NCI-H526 treated with DMSO at 0.1 percent for 48 hours (cell line): ENCODE measurements at regions not wholly inside any gene's neighbourhood (a gene's known extent, or its start where the extent isn't known, plus 50 kb on each side); places are given as distances from the start of the nearest gene placed in this dataset.

Source experiments
- DNase-seq: peaks from one replicate; lab custom pipeline; 2025; lab: John Stamatoyannopoulos, UW

DNA sequence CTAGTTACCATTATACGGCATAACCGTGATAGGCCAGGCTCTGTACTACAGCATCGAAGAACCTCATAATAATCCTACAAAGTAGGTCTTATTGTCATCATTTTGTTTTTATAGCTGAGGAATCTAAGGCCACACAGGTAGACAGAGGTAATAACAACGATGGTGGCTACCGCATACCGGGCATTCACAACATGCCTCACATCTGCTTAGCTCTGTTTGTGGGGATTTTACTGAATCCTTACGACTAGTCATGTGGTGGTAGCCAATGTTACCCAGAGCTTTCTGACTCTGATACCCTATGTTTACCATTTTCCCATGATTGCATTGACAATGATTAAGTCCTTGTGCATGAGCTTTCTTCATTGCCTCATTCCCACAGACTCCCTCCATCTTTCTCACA, 269.4 kb downstream of the TCF7L2 start:
- no peak for DNase-seq

DNA sequence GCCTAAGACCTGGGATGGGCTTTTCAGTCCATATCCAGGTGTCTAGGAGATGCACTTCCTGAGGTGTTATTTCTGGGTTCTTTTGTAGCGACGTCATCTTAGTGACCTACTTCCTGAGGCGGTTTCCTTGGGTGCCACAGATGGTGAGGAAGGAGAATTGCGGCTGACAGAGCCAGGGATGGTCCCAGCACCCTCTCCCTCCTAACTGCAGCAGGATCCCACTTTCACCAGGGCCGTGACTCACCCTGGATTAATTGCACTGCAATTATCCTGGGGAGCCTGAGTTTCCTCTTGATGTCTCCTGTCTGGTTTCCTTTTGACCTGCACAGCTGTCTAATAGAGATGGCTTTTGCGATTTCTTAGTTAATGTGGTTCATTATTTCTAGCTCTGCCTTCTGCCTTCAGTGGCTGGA, 271.7 kb downstream of the TCF7L2 start:
- no peak for DNase-seq

DNA sequence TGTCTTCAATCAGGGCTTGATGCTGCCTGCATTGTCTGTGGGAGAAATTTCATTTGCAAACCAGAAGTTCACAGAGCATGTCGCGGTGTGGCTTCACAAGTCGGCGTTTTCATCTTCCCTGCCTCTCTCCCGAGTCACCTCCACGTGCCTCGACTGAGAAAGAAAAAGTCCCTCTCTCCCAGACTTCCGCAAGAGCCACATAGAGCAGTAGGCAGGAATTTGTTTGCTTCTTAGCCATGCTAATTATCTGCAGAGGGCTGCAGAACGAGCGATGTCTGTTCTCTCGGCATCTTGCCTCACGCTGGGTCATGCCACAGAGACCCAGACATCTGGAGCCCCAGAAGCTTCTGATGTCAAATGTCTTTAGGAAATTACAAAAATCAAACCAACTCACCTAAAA, 272.2 kb downstream of the TCF7L2 start:
- no peak for DNase-seq

DNA sequence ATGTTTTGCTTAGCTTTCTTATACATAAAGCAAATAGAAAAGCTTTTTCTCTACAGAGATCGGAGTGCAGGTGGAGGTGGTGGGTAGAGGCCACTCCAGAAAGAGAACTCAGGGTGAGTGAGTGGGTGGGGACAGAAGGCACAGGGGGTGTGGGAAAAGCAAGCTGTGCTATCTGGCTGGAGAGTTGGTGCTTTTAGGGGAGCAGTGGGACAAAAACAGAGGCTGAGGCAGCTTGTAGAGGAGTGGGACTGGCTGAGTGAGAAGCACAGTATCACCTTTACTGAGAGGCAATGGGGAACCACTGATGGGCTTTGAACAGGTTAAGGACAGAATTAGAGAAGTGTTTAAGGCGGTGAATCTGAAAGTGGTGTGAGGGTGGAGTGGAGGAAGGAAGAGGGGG, 275.3 kb downstream of the TCF7L2 start:
- DNase-seq: no peak

DNA sequence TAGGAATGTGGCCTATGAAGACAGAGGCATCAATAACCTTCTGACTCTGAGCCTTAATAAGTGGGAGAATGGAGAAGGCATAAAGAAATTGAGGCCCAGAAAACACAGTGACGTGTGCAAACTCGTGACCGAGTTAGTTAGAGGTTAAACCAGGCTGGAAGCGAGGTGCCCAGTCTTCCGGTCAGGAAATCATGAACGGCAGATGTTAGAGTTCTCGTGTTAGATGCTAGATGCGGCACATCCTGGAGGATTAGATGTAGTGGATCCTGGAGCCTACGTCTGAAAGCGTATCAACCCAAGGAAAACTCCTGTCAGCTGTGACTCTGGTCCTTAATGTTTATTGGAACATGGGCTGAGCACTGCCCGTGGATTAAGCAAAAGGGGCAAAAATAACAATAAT, 275.9 kb downstream of the TCF7L2 start:
- DNase-seq: no peak

DNA sequence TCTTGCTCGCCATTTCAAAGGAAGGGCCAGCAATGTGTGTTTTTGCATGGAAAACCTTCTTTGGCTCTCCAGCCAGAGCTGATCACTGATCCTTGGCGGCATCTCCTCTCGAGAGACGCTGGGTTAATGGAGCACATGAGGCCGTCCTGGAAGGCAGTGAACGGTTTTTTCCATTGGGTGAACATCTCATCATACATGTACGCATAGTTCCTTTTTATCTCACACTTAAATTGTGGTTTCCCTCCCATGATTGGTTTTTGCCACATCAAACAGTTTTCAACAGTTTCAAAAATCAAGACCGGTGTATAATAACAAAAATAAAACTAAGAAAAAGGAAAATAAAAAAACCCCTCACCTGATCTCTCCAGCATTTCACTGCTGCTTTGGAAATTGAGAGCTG, 276.4 kb downstream of the TCF7L2 start:
- DNase-seq: no peak

DNA sequence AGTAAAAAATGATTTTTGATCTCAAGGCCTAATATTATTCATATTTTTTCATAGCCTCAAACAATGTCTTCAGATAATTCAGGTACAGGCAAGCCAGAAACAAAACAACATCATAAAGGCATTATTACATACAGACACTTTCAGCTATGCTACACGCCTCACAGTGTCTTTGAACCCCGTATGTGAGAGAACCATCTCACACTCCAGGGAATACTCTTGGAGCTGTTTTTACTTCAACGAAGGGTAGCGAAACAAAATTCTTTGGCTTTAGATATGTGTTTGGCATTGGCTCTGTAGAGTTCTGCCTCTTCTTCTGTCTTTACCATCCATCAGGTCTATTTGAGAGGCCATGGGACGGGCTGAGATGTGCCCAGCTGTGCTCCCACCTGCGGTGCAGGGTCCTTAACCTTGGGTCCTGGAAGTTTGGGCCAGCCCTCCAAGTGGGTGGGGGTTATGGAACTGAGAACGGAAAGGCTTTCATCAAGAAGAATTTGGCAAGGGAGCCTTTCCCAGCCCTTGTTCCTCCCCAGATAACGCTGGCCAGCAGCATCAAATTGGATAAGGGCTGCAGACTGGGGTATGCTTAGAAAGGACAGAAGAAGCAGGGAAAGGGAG, 276.9 kb downstream of the TCF7L2 start:
- no peak for DNase-seq

DNA sequence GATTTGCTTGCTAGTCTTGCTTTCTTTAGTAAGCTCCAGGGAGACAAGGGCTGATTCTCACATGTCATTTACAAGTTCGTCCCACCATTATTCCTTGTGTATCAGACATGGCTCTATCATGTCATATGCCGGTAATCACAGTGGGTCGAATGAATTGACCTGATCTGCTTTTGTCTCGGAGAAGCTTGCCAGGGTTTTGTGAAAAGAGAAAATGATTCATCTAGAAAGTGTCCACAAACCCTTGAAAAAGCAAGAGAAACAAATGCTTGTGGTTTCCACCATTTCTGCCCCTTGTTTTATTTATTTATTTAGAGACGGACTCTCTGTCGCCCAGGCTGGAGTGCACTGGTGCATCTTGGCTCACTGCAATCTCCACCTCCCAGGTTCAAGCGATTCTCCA, 278.5 kb downstream of the TCF7L2 start:
- DNase-seq: no peak

DNA sequence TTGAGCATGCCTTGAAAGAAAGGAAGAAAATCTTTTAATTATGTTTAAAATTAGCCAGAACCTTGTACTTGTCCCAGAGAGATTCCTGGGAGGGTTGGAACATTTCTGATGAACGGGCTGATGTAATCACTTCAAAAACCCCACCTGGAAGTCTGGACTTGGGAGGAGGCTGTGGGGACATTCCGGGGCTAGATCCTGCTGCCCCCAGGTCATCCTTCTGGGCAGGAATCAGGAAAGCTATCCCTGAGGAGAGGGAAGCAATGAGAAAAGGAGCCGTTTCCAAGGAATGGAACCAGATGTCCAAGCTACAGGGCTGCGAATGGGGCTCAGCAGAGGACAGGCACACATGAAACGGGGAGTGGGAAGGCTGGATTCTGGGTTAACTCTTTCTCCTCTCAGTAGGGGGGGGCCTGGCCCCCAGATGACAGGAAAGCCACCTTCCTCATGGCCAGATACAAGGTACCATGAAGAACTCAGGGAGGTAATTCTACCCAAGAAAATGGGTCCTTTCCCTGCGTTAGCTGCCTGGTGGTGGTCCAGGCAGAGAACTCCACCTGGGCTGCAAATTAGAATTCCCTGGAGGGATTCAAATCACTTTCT, 280.1 kb downstream of the TCF7L2 start:
- no peak for DNase-seq

DNA sequence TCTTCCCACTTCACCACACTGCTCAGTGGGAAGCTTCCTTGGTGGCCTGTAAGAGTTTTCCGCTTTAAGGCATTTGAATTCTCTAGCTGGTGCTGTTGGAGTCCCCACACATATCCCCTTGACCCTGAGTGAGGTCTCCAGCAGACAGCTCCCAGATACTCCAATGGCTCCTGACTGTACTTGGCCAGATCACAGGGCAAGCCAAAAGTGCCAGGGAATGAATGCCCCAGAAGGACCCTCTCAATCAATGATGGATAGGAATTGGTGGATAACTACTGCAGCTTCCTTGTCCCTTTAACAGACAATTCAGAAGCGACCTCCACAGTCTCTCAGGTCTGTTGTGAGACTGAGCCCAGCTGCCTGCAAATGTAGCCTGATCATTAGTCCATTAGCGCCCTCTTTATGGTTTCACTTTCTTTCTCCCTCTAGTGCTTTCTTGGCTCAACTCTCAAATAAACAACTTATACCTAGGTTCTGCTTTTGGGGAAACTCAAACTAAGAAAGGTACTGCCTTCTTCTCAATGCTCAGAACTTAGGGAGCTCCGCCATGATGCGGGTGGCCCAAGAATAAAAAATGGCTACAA, 283.0 kb downstream of the TCF7L2 start:
- no peak for DNase-seq

DNA sequence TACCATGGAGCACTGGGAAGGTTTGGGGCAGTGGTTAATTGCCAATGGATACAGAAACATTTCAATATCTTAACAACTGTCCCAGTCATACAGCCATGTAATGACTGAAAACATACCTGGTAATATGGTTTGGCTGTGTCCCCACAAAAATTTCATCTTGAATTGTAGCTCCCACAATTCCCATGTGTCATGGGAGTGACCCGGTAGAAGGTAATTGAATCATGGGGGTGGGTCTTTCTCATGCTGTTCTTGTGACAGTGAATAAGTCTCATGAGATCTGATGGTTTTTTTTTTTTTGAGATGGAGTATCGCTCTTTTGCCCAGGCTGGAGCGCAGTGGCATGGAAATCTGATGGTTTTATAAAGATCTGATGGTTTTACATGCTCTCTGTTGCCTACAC, 284.4 kb downstream of the TCF7L2 start:
- no peak for DNase-seq

DNA sequence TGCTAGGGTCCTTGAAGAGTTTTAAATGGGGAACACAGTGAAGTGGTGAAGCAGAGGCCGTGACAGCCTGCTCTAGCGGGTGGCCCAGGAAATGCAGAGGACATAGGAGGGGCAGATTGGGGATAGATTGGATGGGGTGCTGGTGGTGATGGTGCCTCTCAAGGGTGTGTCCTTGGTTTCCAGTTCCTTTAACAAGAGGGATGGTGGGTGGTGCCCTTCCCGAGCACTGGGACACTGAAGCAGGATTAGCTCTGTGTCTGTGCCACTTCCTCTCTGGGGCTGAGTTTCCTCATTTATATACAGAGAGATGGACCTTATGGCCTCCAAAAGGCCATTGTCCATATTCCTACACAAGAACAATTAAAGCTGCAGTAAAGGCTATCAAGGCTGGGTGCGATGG, 285.5 kb downstream of the TCF7L2 start:
- no peak for DNase-seq

DNA sequence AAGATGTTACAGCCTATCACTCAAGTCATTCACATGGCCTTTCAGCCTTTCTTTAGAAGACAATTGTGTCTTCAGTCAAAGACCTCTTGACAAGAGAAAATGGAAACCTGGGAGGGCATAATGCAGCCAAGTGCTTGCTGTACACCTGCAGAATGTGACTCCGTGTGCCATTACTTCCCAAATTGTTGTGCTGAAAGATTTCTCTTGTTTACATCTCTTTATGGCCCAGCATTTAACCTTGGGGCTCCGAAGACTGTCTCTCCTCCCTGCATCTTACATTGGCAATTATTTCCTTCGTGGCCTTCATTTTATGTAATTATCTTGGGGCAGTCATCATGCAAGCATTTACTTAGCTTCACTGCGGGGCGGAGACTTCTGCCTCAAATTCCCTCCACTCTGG, 287.0 kb downstream of the TCF7L2 start:
- no peak for DNase-seq

DNA sequence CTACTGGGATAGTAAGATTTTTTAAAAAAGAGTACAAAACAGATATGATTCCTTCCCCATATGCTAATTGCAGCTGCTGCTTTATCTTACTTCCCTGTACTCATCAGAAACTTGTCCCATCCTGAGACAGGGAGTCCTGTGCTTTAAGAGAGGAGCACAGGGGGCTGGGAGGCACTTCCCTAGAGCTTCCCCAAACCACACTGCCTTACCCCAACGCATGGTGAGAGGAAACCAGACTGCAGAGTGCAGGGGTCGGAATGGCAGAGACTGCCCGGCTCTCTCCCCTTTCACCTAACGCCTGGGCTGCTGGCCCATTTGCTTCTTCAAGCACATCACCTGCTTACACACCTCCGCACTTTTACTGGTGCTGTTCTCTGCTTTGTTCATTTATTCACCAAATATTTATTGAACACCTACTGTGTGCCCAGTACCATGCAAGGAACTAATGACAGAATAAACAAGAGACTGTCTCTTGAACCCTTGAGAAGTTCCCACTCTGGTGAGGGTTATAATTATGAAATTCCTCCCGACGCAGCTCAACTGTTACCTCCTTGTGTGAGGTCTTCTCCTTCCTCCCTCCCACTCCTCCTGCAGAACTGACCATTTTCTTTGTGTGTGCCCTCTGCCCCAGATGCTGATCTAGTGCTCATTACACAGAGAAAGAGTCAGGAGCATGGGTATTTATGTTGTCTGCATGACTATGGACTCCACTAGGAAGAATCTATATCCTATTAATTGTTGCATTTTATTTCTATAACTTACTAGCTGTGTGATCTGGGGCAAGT, 289.7 kb downstream of the TCF7L2 start:
- DNase-seq: no peak

DNA sequence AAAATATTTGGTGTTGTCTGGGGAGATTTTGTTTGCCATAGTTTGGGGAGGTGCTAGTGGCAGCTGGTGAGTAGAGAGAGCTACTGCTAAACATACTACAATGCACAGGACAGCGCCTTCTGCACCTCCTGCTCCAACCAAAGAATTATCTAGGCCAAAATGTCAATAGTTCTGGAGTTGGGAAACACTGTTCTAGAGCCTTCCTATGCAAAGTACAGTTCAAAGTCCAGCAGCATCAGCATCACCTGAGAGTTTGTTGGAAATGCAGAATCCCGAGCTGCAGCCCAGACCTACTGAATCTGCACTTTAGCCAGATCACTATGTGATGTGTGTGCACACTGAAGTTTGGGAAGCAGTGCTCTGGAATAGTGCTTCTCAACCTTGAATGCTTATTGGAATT, 290.7 kb downstream of the TCF7L2 start:
- DNase-seq: no peak

DNA sequence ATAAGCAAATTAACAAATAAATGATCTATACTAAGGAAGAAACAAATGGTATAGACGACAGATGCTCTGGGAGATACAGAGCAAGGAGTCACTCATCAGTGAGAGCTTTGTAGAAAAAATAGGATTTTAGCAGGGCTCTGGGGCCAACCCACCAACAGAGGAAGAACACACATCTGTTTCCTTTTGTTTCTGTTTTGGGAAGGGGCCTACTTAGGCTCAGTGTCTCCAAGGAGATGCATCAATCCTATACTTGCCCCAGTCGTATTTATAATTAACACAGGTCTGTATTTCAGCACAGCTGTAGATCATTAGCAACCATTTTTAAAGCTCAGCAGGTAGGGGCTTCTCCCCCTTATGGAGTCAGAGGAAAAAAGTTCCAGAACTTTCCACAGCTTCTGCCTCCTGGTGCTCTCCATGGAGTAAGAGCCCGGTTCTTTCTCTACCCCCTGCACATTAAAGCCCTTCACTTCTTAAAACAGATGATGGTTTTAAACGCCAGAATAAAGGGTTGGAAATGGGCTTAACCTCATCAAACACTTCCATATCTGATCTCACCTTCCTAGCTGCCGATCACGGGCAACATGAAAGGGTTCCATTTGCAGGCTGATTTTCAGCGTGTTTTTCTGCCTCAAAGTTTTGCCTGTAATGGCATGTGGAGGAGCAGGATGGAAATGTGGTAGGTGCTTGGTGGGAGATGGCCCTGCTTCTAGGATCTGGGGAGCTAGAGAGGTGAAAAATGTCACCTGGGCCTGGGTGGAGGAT, 291.7 kb downstream of the TCF7L2 start:
- DNase-seq: no peak

DNA sequence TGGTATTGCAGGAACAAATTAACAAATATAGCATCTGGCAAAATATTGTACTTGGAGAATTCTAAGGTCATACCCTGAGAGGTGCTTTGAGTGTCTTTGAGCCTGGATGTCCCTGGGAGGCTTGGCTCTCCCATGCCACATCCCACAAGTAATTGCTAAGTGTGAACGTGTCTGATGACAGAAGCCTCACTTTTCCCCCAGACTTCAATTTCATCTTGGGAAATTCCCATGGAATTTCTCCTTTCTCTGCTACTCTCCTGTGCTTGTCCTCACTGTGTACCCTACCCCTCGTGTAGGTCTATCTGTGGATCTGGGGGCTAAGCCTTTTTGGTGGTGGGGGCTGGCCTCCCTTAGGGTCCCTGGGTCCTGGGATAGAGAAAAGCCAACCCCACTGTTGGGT, 293.3 kb downstream of the TCF7L2 start:
- DNase-seq: no peak

DNA sequence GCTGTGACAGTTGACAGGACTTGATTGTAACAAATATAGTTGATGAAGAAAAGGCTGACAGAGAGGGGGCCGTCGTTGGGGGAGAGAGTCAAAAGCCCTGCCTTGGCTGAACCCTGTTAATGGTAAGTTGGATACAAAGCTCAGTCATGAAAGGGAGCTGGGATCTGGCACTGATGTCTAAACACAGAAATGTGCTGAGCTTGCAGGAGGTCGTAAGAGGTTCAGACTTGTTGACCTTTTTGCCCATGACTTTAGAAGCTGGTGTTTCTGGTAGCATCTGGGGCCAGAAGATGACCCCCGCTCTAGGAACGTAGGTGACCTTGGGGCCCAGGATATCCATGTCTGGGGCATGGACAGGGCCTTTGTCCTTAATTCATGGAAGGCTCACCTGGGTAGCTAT, 294.7 kb downstream of the TCF7L2 start:
- no peak for DNase-seq

DNA sequence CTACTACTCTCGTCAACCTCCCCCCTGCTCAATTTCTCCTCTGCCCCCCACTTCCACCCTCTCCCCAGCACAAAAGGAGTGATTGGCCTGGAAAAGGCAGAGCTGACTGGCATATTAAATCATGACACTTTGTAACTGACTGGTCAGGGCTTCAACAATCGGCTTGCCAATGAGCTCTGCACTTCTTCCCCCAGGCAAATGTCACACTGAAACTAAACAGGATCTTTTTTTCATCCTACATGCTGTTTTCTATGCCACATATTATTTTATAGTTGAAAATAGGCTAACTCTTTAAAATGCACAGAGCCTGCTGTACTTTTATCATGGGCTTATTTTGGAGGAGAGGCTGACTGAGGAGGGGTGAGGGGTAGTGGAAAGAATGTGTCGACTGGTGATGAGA, 295.2 kb downstream of the TCF7L2 start:
- DNase-seq: no peak

DNA sequence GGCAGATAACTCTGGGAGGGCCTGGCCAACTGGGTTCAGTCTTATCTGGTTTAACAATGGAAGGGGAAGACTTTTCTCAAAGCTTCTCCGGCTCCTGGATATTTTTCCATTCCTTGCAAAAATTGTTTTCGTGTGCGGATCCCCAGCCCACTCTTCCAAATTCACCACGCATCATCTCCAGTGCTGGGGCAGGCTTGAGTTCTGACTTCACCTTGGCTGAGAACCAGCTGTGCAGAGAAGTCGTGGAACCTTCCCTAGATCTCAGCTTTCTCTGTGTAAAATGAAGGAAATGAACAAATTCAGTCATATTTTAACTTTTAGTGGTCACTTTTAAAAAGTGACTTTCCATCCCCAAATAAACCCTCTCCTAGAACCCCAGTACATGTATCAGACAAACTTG, 297.0 kb downstream of the TCF7L2 start:
- no peak for DNase-seq

DNA sequence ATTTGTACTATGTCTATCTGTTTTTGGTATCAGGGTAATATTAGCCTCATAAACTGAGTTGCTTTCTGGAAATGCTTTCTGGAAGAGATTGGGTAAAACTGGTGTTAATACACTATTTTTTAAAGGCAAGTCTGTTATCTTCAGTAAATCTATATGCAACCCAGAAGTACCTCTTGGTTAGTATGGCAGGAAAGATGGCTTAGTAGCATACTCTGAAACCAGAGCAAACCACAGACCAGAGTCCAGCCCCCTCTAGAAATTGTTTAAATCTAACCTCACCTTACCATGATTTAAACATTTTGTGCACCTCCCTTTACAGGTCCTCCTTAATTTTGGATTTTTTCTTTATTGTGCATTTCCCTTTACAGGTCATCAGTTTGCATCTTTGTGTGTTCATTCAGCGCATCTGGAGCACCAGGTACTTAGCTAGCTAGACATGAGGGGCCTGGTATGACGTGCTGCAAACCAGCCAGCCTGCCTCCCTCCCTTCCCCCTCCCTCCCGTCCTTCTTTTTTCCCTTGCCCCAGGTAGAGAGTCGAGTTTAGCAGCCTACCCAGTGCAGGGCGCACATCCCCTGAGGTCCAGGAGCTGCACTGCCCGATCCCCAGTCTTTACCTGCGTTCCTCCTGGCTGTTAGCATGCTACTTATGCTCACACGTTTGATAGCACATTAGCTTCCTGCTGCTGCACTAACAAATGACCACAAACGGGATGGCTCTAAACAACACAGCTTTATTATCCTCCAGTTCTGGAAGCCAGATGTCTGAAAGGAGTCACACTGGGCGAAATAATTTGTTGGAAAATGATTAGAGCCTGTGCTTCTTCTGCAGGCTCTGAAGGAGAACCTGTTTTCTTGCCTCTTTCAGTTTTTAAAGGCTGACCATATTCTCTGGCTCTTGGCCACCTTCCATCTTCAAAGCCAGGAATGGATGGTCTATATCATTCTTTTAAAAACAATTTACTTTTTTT, 299.9 kb upstream of the HABP2 start:
- no peak for DNase-seq
